HG03457 (cell line): ENCODE measurements at regions not wholly inside any gene's neighbourhood (a gene's known extent, or its start where the extent isn't known, plus 50 kb on each side); places are given as distances from the start of the nearest gene placed in this dataset.

Source experiments
- ATAC-seq: cut with Tn5 transposase; IDR thresholded peaks from one replicate; pipeline ENCODE4 v1.9.1; 2021; ENCODE audit warnings: moderate number of reproducible peaks; ENCODE audit not compliant: unreplicated experiment

DNA sequence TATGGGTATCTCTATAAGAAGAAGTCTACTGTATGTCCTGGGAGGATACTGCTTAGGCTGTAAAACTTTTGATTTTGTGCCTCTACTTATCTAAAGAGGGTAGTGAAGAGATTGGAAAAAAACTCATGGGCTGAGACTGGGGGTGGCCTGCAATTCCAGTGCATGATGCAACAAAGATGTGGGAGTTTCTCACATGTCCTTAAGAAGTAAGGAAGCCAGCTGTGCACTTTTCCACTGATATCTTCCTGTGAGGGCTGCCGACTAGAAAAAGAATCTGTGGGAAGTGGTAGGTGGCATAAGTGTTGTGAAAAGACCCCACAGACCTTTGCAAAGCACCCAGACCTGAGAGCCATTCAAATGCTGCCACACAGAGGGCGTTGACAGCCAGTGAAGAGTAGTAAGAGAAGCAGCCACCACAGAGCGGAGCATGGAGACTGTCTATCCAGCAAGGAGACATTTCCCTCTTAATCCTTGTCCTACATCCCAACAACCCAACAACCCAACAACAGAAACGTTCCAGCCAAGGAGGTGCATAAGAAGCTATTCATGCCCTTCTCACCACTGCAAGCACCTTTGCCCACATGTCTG, 65.1 kb downstream of the PFDN4 start:
- no peak for ATAC-seq

DNA sequence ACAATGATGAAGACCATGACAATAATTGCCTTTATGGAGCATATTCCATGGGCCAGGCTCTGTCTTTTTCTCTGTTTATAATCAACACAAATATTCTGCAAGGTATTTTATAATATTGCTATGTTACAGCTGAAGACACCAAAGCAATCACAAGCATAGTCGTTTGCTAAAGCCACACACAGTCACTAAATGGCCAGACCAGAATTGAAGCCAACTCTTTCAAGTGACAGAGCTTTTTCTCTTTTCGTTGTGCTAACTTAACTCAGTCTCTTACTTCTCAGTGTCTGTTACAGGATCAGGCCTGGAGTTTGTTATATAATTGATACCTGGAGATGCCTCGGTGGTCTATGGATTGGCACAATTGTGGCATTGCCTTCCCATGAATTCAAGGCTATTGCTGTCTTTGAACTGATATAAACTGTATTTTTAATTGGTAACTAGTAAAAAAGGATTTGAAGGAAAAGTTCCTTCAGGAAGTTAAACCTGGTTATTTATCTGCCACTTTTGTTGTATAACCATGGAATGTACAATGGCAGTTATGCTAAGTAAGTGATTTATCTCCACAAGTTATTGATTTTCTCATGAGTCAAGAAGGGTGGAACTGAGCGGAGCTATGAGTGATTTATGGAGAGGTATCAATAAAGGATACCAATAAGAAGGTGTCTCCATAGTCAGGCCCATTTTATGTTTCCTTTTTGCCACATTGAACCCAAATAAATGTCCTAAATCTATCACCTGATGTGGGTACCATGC, 67.6 kb downstream of the PFDN4 start:
- no peak for ATAC-seq

DNA sequence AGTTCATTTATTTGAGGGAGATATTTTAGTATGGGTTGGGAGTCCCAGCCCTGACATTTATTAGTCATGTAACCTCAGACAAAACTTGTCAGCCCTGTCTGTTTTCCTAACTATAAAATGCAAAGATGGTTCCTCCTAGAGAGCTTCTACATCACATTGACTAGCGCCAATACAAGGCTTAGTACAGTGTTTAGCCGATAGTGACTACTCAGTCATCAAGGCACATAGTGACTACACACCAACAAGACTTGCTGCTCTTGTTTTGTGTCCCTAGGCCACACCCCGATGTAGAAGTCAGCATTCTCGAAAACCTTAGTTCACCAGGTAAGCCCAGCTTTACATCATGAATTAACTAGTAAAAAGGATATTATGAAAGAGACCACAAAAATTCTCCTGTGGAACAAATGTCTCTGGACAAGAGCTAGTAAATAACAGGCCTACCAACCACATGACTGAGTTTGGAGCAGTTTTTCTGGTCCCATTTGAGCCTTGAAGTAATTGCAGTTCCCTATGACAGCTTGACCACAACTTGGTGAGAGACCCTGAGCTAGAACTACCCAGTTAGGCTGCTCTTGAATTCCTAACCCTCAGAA, 68.8 kb downstream of the PFDN4 start:
- ATAC-seq, result no peak

GRCh38 chr20:54278262-54278661, 70.4 kb downstream of the PFDN4 start:
- ATAC-seq, result no peak

DNA sequence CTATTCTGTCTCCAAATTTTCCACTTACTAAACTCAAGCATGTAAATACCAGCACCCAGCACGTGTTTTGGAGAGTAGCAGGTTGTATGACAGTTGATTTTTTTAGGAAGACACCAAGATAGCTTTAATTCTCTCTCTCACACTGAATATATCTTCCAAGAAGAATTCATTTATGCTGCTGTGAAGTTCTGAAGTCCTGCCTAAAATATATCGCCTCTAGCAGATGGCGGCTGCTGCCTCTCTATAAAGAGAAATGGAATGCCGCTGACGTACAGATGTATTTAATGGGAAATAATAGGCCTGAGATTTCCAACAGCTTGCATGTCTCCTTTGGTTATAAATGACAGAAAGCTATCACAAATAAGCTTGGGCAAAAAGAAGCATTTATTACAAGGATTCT, 74.7 kb downstream of the PFDN4 start:
- no peak for ATAC-seq

GRCh38 chr20:54283253-54283652, 75.4 kb downstream of the PFDN4 start:
- ATAC-seq, result no peak

GRCh38 chr20:54284928-54285704, 77.2 kb downstream of the PFDN4 start:
- ATAC-seq, result no peak

- ATAC-seq, result no peak
Observed at GRCh38 chr20:54290636-54291035, 82.7 kb downstream of the PFDN4 start.

GRCh38 chr20:54291339-54292010, 83.6 kb downstream of the PFDN4 start:
- no peak for ATAC-seq

- no peak for ATAC-seq
Observed at GRCh38 chr20:54292185-54292584, 84.3 kb downstream of the PFDN4 start.

- ATAC-seq, result no peak
Observed at GRCh38 chr20:54293526-54293925, 85.6 kb downstream of the PFDN4 start.

- ATAC-seq, result no peak
Observed at GRCh38 chr20:54294094-54294493, 86.2 kb downstream of the PFDN4 start.

DNA sequence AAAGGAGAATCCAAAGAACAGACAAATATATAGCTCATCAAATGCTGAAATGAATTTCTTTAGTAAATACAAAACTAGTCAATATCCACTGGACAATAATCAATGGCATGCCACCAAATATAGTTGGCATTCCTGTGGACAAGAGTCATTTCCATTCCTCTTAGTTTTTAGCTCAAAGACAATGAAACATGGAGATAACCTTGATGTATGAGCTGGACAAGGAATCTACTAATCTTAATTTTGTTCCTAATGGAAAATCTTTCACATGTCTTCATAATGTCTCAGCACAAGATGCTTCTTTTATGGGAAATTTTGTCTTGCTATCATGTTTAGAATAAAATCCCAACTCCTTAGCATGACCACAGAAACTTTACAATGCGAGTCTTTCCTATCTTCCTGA, 87.8 kb downstream of the PFDN4 start:
- ATAC-seq, result no peak

DNA sequence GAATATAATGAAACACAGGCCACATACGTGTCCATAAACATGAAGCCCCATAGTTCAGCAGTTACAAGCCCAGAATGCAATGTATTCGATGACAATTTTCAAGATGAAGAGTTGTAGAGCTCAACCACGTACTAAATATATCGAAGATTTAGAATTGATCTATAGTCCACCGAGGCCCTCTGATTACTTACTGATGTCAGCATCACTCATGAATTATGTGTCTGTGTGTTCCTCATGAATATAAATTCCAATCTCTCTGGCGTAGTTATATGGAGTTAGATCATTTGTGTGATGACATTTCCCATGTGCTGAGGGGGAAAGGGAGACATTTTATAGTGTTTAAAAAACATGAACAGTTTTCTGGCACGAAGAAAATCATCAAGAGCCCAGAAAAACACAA, 97.5 kb downstream of the PFDN4 start:
- ATAC-seq, result no peak

DNA sequence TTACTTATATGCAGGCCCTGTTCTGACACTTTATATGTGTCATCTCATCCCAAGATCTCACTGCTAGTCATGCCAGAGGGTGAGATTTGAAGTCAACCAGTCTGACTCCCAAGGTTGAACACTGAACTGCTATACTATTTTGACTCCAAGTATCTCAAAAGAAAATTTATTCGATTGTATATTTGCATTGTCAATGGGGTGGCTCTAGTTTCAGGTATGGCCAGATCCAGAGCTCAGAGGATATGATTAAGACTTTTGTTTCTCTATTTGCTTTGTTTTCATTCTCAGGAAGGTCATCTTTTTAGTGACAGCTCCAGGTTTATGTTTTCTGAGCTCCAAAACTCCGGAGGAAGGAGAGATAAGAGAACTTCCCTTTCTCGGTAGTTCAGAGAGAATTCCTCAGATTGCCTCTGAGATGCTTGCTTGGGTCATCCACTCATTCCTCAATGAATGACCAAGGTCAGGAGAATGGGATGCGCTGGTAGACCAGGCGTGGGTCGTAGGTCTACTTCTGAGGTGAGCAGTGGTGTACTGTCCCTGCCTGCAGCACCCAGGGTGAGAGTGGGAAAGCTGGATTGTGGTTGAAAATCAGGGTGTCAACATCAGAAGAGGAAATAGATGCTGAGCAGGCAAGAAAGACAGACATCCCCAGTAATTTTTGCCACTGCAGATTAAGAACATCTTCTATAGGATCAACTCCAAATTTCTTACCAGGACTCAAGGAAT, 99.3 kb downstream of the PFDN4 start:
- no peak for ATAC-seq

GRCh38 chr20:54308804-54309203, 100.9 kb downstream of the PFDN4 start:
- no peak for ATAC-seq

- no peak for ATAC-seq
Observed at GRCh38 chr20:54318892-54319291, 111.0 kb downstream of the PFDN4 start.

GRCh38 chr20:54320148-54320607, 112.3 kb downstream of the PFDN4 start:
- ATAC-seq, result no peak

DNA sequence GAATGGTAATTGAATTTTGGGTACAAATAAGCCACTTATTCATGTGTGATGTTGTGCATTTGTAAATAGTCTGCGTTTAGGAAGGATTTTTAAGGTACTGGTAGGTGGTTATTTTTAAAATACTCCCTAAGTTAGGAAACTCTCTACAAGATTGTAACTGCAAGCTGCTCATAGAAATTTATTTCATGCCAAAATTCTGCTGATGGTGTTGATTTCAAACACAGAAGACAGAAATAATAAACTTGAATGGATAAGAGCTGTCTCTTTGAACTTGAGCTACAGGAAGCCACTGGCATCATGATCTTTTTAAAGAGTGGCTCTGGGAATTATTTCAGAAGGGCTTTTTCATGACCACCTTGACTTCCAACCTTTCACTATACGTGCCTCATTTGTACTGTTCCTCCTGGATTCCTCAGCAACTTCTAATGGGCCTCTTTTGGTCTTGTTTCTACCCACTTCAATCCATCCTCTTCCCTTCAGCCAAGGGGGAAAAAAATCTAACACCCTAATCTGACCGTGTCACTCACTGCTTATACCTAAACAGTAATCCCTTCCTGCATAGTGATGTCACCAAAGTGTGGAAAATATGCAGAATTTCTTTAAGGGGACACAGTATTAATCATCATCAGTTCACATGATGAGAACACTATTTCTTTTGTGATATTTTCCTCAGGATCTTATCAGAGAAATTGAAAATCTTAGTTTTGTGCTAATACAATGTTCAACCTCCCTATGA, 113.6 kb downstream of the PFDN4 start:
- ATAC-seq, result no peak
